ENCODE measurements at regions not wholly inside any gene's neighbourhood (a gene's known extent, or its start where the extent isn't known, plus 50 kb on each side); places are given as distances from the start of the nearest gene placed in this dataset.

DNA sequence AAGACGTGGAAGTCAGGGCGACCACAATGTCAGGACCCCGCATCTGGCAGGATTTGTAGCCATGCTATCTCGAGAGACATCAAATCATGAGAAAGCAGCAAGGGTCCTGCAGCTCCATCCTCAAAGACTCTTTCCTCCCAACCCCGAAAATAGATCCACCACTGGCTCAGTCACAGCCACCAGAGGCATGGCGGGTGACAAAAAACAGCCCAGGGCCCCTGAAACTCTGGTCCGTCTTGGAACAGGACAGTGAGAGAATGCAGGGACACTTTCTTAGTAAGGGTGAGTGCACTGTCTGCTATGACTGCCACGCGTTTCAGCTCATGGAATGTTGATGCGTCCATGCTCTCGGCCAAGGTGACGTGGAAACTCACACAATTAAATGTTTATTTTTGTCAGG is 220.9 kb downstream of the IRX2 start:
- DNase-seq: no peak

DNA sequence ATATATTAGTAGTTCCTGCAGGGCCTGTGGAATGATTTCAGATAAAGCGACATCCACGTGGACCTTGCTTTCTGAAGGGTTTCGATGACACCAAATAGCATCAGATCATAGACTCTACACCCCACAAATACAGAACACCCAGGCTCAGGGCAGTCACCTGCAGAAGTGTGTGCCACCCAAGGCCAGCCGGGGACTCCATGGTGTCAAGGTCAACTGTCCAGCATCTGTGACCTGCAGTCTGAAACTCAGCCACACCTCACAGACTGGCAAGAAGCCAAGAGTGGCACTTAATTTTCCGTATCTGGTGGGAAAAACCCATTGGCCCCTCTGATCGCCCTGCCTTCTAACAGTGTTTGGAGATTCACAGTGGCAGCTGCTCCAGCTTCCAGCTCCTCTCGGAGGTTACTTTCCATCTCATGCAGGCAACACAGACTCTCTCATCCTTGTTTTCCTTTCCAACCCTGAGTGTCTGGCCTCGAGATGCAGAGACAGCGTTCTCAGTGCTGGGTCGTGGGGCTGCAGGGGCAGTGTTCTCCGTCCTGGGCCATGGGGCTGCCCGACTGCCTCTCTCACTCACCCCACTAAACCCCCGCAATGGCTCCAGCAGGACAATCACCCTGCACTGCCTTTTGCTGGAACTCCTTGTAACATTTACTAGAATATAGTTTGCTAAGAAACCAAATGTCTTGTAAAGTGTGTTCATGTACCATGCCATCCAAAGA is 221.9 kb downstream of the IRX2 start:
- DNase-seq: no peak

DNA sequence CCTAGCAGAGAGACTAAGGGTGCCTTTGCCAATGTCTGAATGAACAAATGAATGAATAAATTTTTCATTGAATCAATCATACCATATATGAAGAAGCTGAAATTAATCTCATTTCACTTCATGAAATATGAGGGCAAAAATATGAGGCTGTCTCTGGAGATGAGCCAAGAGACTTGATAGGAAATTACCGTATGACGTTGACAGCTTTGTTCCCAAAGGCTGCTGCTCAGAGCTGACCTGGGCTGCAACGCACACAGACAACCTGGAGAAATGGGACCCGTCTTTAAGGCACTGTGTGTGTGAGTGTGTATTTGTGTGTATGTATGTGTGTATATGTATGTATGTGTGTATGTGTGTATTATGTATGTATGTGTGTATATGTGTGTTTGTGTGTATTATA is 226.1 kb downstream of the IRX2 start:
- no peak for DNase-seq

DNA sequence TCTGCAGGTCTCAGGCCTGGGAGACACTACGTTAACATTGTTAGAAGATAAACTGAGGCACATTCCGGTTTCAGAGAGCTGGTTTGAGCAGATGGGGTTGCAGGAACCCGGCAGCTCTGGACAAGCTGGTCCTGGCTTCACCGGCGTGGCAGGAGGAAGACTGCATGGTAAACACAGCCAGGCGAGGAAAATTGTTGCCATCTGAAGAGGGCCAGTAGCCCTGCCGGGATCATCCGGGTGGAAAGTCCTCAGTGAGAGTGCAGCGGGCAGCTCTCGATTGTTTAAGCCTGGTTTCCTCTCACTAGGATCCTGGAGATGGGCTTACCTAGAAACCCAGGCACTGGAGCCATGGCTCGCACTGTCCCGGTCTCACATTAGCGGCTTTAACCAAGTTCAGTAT is 226.9 kb downstream of the IRX2 start:
- DNase-seq: no peak

DNA sequence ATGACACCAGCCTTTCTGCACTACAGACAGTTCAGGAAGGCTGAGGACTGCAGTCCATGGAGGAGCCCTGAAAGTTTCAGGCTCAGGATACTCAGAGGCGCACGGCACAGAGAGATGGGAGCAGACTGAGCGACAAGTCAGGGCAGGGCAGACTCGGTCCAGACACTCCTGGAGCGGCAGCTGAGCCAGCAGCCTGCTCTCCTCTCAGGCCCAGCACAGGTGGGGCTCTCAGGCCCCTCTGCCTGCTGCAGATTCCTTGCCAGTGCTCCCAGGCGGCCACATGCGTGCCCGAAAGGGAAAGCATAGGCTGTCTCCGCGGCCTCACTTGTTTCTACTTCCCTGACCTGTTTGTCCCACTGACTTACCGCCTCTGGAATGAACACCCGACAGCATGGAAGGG is 228.3 kb downstream of the IRX2 start:
- DNase-seq: no peak

DNA sequence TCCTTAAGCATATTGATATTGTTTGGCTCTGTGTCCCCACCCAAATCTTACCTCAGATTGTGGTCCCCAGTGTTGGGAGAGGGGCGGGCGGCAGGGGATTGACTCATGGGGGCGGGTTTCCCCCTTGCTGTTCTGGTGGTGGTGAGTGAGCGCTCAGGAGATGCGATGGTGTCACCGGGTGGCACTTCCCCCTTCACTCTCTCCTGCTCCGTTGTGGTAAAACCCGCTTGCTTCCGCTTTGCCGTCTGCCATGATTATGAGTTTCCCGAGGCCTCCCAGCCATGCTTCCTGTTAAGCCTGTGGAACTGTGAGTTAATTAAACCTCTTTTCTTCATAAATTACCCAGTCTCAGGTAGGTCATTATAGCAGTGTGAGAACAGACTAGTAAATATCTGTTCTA is 229.1 kb downstream of the IRX2 start:
- no peak for DNase-seq

DNA sequence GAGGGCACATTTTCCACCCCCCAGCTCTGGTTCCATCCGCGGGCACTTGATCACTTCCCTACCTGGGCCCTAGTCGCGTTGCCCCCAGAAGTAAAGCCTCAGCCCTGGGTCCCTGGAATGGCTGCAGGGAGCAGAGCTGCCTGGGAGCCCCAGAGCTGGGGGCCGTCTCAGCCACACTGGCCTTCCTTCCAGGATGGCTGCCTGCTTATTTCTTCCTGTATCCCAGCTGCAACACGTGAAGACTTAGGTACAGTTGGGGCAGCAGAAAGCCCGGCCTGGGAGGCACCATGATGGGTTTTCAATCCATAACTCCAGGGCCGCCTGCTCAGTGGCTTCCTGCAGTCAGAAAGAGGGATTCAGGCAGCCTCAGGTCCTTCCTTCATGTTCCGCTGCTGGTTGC is 232.3 kb downstream of the IRX2 start:
- DNase-seq: no peak

DNA sequence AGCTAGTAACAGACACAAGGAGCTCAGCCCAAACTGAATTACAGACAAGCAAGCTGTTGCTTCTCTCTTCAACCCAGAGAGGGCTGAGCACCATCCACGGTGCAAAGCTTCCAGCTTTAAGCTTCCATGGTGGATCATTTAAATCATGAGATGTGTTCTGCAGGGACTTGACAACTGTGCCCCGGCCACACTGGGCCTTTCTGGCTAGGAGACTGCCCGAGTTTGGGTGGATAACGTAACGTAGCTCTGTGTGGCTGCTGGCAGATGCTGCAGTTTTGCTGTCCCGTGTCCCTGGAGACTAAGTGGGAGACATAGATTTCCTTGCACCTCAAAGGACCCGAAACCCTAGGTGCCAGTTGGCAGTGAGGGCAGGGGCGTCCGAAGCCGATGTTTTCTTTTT is 234.0 kb downstream of the IRX2 start:
- DNase-seq: no peak

DNA sequence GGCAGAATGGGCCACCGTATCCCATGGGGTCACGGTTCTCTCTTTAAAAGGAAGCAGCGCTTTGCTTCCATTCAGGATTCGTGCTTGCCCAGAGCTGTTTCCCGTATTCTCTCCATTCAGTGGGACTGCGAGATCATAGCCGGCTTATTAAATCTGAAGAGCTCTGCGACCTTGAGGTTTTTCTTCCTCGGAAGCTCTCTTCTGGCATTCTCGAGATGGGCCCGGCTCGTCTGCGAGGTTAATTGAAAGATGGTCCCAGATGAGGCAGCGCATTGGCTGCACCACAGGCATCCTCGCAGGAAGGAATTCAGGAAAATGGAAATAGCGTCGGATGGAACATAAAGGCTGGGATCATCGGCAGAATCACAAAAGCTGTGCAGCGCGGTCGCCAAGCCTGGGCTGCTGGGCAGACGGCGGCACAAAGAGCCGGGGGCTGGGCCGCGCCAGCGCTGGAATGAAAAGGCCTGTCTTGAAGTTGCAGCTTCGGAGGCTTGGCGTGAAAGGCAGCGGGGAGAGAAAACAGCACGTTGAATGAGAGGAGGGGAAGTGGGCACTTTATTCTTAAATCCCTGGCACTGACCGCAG is 236.2 kb downstream of the IRX2 start:
- DNase-seq: no peak

DNA sequence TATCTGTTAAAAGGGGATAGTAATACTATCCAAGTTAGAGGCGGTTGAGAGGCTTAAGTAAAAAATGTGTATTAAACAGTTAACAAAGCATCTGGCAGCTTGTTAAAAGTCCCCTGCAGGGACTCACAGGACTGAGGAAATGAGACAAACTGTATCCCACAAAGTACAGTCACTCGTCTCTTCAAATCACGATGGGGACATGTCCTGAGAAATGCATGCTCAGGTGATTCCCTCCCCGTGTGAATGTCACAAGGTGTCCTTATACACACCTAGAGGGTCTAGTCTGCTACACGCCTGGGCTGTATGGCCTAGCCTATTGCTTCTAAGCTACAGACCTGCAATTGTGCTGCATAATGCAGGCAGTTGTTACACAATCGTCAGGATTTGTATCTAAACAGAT is 237.0 kb downstream of the IRX2 start:
- DNase-seq: no peak

DNA sequence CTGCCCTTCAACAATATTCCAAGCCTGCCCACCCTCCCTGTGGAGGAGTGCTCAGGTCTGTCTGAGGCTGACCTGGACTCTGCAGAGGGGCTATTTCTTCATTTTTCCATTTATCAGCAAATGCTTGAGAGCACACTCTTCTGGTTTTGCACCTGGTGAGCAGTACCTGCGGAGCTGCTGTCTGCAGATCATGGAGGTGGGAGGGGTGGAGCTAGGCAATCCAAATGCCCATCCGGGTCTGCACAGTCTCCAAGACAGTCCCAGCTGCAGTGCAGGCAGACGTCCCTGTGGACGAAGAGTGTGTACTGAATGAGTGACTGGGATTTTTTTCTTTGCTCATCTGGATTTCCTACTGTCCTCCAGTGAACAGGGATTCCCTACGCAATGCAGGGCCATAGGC is 239.8 kb downstream of the IRX2 start:
- no peak for DNase-seq

DNA sequence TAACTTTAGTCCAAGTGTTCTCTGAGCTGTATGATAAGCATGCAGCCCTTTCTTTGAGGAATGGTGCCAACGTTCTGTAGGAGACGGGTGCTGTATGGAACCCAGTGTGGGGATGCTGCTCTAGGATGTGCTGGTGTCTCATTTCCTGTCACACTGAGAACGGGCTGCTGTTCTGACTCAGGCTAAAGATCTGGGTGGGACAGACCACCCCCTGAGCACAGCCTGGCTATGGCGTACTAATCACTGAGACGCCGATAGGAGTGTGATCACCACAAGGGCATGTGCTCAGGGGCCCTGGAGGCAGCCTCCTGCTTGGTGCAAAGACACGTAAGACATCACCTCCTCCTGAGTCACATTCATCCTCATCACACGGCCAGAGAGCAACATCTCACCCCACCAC is 240.4 kb downstream of the IRX2 start:
- DNase-seq: no peak

DNA sequence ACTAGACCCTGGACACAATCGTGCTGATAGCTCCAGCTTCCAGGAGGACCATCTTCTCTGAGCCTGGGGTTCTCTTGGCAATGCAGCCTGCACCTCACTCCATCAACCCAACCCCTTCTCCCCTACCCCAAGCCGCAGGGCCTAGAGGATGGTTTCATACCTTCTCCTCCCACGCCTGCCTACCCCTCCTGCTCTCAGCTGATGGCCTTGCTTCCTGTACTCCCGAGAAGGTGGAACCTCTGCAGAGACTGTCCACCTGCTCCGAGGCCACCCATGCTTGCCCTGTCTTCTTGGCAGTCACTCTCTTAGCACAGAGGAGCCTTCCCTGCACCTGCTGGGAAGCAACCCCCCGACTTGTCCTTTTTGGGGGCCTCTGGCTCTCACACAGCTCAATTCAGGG is 241.9 kb downstream of the IRX2 start:
- no peak for DNase-seq

DNA sequence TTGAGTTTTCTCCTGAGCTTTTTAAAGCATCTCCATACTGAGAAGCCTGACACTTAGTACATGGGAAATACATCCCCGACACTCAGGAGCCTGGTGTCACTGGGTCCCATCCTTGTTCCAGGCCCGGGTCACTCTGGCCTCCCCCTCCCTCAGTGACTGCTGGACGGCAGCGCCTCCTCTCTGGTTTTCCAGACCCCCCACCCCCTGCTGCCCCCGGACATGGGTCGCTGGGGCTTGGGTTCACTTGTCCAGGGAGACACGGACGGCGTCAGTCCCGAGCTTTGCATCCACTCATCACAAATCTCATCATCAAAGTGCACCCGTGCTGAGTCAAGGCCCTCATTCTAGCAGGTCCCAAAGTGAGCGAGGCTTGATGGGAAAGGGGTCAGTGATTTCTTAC is 243.0 kb downstream of the IRX2 start:
- no peak for DNase-seq

DNA sequence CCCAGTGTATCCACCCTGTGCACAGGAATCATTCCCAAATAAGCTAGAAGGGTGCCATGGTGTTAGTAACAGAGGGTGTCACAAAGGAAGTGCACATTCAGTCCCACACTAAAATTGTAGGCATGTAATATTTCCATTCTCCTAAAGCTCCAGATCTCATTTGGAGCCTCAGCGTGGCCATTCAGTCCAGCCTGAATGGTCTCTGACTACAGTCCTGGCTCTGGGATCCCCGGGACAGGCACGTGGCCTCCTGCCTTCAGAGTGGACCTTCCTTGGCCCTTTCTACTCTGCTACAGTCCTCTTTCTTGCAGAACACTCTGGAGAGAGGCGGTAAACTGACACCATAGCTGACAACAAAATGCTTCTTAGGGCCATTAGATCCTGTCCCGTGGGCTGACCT is 243.9 kb downstream of the IRX2 start:
- no peak for DNase-seq

DNA sequence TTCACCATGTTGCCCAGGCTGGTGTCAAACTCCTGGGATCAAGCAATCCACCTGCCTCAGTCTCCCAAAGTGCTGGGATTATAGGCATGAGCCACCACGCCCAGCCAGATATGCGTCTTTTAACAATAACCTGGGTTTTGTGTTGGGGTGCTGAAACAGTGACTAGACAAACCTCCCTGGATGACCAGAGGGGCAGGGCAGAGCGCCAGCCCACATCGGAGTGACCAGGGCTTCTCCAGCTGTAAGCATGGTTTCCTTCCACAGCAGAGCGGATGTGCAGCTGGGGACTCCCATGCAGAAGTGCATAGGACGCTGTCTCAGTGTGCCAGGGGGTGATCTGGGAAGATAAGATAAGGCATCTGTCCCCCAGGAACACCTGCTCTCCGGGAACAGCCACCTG is 244.9 kb downstream of the IRX2 start:
- DNase-seq: no peak

DNA sequence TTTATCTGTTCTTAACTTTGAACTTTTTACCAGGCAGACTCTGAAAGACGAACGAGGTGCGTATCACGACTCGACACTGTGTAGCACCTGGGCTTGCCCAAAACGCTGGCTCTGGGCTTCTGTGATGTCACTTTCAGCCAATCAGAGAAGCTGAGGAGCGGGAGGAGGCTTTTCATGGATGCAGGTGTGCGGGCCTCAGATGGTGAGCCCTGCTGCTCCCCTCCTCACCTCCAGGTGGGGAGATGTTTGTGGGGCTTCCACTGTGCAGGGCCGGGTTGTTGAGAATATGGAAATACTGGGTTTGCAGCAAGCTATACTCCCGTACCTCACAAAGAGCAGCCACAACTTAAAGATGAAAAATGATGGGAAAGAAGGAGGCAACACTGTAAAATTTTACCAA is 246.3 kb downstream of the IRX2 start:
- DNase-seq: no peak

DNA sequence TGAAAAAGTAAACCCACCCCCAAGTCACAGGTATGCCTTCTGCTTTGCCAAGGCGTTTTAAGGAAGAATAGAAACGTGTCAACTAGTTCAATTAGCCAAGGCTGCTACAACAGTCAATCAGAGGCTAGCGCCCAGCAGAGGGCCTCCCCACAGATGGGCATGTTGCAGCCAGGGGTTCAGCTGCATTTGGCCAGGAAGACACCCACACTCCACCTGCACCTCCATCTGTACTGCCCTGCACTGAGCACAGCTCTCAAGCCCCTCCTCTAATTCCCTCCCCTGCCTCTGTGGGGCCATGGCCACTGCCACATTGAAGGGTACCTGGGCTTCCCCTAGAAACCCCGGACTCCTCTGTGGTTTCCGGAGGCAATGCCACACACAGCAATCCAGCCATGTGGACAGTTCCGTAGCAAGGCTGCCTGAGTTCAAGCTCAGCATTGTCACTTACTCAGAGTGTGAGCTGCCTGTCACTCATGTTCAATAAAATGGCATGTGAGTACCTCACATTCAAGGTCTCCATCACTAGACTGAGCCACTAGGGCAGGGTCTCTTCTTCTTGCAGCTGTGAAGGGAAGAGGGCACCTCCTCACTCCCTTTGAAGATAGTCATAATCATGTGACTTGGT is 248.4 kb downstream of the IRX2 start:
- no peak for DNase-seq

DNA sequence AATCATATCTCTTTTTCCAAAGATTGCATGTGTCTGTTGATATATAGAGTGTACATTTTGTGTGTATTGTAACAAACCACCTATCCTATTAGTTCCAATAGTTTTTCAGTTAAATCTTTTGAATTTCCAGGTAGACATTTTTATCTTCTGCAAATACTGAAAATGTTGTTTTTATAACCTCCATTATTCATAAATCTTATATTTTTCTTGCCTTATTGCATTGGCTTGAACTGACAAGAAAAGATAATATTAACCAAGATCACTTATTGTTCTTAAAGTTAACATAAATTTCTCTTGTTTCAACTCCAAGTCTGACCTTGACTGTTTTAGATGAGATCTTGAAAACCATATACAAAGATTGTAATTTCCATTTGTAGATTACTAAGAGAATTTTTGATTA is 251.6 kb downstream of the IRX2 start:
- DNase-seq: no peak

DNA sequence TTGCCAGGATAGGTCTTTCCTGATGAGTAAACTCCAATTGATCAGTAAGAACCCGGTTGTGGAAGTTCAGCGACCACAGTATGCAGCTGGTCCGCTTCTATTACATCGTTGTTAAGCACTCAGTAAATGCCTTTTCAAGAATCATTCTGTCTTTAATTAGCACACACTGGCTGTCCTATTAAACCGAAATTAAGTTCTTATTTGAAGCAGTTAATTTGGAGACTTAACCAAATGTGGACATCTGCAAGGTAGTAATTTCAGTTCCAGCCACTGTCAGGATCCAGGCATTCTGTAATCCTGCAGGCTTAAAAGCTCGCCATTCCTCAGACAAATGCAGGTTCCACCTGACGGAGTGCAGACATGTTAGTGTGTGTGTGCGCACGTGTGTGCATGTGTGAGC is 254.6 kb downstream of the IRX2 start:
- DNase-seq: no peak

DNA sequence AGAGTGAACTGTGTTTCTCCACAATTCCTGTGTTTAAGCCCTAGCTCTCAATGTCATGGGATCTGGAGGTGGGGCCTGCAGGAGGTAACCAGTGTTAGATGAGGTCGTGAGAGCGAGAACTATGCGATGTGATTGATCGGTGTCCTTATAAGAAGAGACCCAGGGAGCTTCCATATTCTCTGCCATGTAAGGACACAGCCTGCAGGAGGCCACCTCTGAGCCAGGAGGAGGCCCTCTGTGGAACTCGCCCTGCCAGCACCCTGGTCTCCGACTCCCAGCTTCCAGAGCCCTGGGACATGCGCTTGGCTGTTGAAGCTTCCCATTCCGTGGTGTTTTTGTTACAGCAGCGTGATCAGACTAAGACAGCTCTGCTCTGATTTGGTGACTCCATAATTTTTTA is 255.4 kb downstream of the IRX2 start:
- no peak for DNase-seq

DNA sequence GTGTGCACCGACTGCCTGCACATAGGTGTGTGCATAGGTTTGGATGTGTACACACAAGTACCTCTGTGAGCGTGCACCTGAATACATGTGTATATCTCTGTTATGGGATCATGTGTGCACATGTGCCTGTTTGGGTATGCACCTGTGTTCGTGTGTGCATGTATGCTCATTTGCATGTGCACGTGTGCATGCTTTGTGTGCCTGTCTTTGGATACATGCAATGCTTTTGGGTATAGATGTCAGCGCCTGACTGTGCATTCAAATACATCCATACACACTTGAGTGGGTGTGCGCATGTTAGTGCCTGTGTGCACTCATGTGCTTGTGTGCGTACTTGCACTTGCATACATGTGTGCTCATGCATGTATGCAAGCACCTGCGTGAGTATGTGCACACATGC is 258.1 kb downstream of the IRX2 start:
- no peak for DNase-seq

DNA sequence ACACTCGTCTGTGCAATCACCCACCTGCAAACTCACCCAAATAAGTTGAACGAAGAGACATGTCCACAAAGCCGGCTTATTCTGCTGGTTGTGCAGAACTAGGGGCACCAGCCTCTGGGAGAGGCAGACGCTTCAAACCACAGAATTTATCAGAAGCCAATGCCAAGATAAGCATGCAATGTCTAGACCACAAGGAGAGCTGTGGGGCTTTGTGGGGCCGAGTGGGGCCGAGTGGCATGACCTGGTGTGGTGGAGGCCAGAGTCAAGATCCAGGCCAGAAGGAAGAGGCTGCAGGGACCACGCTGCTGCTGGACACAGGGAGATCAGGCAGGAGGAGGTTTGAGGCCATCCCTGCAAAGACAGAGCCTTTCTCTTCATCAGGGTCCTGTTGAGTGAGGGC is 259.0 kb downstream of the IRX2 start:
- no peak for DNase-seq

DNA sequence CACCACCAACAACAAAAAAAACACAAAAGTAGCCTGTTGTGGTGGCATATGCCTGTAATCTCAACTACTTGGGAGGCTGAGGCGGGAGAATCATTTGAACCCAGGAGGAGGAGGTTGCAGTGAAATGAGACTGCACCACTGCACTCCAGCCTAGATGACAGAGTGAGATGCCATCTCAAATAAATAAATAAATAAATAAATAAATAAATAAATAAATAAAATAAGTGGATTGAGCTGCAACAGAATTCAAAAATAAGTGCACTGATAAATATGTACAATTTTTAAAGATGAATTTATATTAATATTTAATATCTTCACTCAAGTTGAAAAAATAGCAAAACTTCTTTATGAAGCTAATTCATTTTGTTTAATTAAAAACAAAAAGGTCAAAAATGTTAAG is 259.6 kb downstream of the IRX2 start:
- DNase-seq: no peak

DNA sequence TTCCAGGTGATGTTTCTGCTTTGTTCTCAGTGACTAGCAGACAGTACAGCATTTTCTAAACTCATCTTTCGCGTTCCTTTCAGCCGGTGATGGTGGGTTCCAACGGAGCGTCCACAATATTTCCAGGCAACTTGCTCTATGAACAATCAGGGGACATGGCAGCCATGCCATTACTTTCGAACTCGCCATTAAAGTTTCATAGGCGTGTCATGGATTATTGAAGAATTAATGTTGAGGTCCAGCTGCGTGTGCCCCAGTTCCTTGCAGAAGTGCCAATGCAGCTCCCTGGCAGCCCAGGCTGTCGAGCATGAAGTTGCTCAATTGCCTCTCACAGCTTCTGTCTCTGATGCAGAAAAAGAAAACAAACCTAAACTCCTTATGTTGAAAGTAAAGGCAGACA is 262.2 kb downstream of the IRX2 start:
- DNase-seq: no peak
